ENCODE measurements at regions not wholly inside any gene's neighbourhood (a gene's known extent, or its start where the extent isn't known, plus 50 kb on each side); places are given as distances from the start of the nearest gene placed in this dataset.

GRCh38 chr5:159411115-159411514 lies 80.8 kb upstream of the IL12B start:
- H3K4me3 ChIP-seq: no peak overlapping the region
- H3K9ac ChIP-seq (ENCODE audit: control insufficient read depth, insufficient read depth, low read length): no peak overlapping the region
- FAIRE-seq (no peak), DNase-seq (ENCODE audit: low read depth, low spot score) (no peak), ATAC-seq (no peak)
- ChIA-PET POLR2A (interaction anchor here (0.7 to 4.3 kb wide), 7 partner anchors 9 to 697 kb away, joined by 3 to 21 read pairs (median 6); no protein-coding TSS in a partner anchor), SMC1A (ENCODE audit: uncharacterized antibody, unreplicated experiment) (interaction anchor here (0.5 to 6.7 kb wide), 10 partner anchors 9 to 1008 kb away, joined by 3 to 133 read pairs (median 7); no protein-coding TSS in a partner anchor), CTCF (interaction anchor here (1.3 to 5.5 kb wide), 9 partner anchors 11 to 79 kb away, joined by 4 to 68 read pairs (median 12); no protein-coding TSS in a partner anchor), RAD21 (ENCODE audit: unreplicated experiment) (interaction anchor here (1.0 to 5.1 kb wide), 10 partner anchors 10 to 79 kb away, joined by 3 to 45 read pairs (median 9); no protein-coding TSS in a partner anchor)
- H4K20me1 ChIP-seq (ENCODE audit: control insufficient read depth, insufficient read depth): no peaks in the 10 kb centered on the region
- no peak overlapping the region for H3K27ac ChIP-seq (ENCODE audit: control insufficient read depth, insufficient read depth)
- H3K9me3 ChIP-seq (replicated peaks; ENCODE audit: control insufficient read depth, insufficient read depth, low read length): no peaks in the 10 kb centered on the region; the same call in 2 of the 3 replicates
- no peaks in the 10 kb centered on the region for H3K79me2 ChIP-seq (ENCODE audit: control insufficient read depth, insufficient read depth, low read length)
- no peak overlapping the region for H3K4me2 ChIP-seq (ENCODE audit: control insufficient read depth, insufficient read depth)
- no peaks in the 10 kb centered on the region for H3K27me3 ChIP-seq (replicated peaks in 1 of 2; ENCODE audit: control insufficient read depth in 2 of 2, insufficient read depth in 2 of 2, low read length in 1 of 2)
- H2AFZ ChIP-seq (ENCODE audit: control insufficient read depth, low read depth, low read length): no peak overlapping the region
- no TSS peak for BruUV-seq (replicated peaks)
- in situ Hi-C loops (cut with MboI): no loop called here
- TF ChIP-seq EED (IDR thresholded peaks at IDR 0.05; ENCODE audit: low read depth) (no peak), PKNOX1 (IDR thresholded peaks at IDR 0.05) (no peak), RBBP5 (conservative IDR thresholded peaks at IDR 0.05) (no peak), CHD2 (IDR thresholded peaks at IDR 0.05; ENCODE audit: borderline replicate concordance, low read depth, low read length) (no peak), YBX1 (IDR thresholded peaks at IDR 0.05) (no peak), PAX8 (IDR thresholded peaks at IDR 0.05) (no peak), TBL1XR1 (IDR thresholded peaks at IDR 0.05; ENCODE audit: low read depth, low read length) (no peak), PML (IDR thresholded peaks at IDR 0.05; ENCODE audit: low read length) (no peak)
- no peaks in the 10 kb centered on the region for H3K36me3 ChIP-seq (ENCODE audit: control insufficient read depth in 2 of 2, insufficient read depth in 2 of 2, low read length in 1 of 2)
- intact Hi-C loops (cut with micrococcal nuclease; ENCODE audit: unreplicated experiment): no loop called here
- whole genome bisulfite sequencing (ENCODE audit: insufficient coverage, insufficient replicate concordance, low lambda C conversion rate, missing lambda C conversion rate): 53% methylated on average over 6 of the region's 6 CpGs
- peaks cover 24% of the 10 kb centered on the region for H3K4me1 ChIP-seq (ENCODE audit: control insufficient read depth, insufficient read depth, low read length)

Measured in GM12878 (cell line).